OCI-LY3 (cell line): ENCODE measurements at regions not wholly inside any gene's neighbourhood (a gene's known extent, or its start where the extent isn't known, plus 50 kb on each side); places are given as distances from the start of the nearest gene placed in this dataset.

Experiments used
- EZH2phosphoT487 ChIP-seq: fragments of 200-600 bp; shearing (Covaris generic); IDR thresholded peaks from 2 replicates; pipeline ENCODE4 v1.6.1; 2018; ENCODE audit warnings: antibody characterized with exemption, mixed run types, low read depth
- TF ChIP-seq, protein P1 (sequence below): fragments of 200-600, 300-600 bp; sonication (generic); IDR thresholded peaks from 2 replicates; pipeline ENCODE4 v1.5.1; 2014; ENCODE audit warnings: antibody characterized with exemption, low read length, low read depth

DNA sequence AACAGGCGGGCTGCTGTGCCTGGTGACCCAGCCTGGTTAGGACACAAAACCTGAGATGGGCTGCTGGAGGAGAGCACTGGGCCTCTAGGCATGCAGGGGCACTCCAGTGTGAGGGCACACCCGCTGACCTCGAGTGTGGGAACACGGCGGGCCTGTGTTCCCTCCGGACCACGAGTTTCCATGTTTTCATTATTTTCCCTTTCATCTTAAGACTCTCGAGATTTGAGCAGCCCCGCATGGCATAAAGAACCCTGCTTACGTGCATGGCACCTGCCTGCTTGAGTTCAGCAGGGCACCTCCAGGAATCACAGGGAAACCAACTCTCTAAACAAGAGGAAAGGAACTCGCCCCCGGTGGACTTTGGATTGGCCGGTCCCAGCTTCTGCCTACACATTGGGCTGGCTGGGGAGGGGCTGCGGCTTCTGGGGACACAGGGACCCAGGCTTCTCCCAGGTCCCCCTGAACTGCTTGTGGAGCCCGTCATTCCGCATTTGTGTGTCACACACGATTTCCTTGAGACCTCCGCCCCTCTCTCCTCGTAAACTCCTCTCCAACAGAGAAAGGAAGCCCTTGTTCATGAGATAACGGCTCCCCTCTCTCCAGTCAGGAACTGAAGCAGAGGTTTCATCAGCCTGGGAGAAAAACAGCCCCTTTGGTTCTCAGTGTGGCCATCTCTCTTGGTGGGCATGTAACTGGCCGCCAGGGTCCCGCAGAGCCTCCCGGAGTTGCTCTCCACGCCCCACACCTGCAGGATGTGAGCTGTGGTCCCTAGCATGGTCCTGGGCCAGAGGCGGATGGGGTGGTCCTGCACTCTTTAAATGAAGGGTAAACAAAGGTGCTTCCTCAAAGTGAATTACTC, 181.8 kb downstream of the TTLL2 start:
- TF ChIP-seq, protein P1, sequence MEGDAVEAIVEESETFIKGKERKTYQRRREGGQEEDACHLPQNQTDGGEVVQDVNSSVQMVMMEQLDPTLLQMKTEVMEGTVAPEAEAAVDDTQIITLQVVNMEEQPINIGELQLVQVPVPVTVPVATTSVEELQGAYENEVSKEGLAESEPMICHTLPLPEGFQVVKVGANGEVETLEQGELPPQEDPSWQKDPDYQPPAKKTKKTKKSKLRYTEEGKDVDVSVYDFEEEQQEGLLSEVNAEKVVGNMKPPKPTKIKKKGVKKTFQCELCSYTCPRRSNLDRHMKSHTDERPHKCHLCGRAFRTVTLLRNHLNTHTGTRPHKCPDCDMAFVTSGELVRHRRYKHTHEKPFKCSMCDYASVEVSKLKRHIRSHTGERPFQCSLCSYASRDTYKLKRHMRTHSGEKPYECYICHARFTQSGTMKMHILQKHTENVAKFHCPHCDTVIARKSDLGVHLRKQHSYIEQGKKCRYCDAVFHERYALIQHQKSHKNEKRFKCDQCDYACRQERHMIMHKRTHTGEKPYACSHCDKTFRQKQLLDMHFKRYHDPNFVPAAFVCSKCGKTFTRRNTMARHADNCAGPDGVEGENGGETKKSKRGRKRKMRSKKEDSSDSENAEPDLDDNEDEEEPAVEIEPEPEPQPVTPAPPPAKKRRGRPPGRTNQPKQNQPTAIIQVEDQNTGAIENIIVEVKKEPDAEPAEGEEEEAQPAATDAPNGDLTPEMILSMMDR = no peak
- no peak for TF ChIP-seq EZH2phosphoT487
